ENCODE measurements at regions not wholly inside any gene's neighbourhood (a gene's known extent, or its start where the extent isn't known, plus 50 kb on each side); places are given as distances from the start of the nearest gene placed in this dataset.

- no peak for DNase-seq (ENCODE audit: low spot score)
- no TSS peak for BruUV-seq (replicated peaks)
- no peak for TF ChIP-seq EZH2 (IDR thresholded peaks at IDR 0.05; ENCODE audit: borderline replicate concordance, low read depth, low read length, poor library complexity, severe bottlenecking)
- TF ChIP-seq, protein P1, sequence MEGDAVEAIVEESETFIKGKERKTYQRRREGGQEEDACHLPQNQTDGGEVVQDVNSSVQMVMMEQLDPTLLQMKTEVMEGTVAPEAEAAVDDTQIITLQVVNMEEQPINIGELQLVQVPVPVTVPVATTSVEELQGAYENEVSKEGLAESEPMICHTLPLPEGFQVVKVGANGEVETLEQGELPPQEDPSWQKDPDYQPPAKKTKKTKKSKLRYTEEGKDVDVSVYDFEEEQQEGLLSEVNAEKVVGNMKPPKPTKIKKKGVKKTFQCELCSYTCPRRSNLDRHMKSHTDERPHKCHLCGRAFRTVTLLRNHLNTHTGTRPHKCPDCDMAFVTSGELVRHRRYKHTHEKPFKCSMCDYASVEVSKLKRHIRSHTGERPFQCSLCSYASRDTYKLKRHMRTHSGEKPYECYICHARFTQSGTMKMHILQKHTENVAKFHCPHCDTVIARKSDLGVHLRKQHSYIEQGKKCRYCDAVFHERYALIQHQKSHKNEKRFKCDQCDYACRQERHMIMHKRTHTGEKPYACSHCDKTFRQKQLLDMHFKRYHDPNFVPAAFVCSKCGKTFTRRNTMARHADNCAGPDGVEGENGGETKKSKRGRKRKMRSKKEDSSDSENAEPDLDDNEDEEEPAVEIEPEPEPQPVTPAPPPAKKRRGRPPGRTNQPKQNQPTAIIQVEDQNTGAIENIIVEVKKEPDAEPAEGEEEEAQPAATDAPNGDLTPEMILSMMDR (conservative IDR thresholded peaks at IDR 0.05; ENCODE audit: low read depth, low read length) = no peak
- no peak overlapping the region for H3K27ac ChIP-seq (ENCODE audit: low read depth, low read length, poor library complexity, severe bottlenecking)
- no peaks in the 10 kb centered on the region for H3K9me3 ChIP-seq (ENCODE audit: low read depth, low read length, poor library complexity, severe bottlenecking)
- H3K27me3 ChIP-seq (replicated peaks; ENCODE audit: insufficient read depth, low read depth, low read length, poor library complexity) = no peaks in the 10 kb centered on the region
- POLR2A ChIA-PET (ENCODE audit: low non-redundant PET) = no interaction called here
- intact Hi-C loops (cut with micrococcal nuclease; ENCODE audit: unreplicated experiment) = no loop called here
- no peaks in the 10 kb centered on the region for H3K4me1 ChIP-seq (ENCODE audit: insufficient read depth, low read length, poor library complexity, severe bottlenecking)
- CTCF ChIA-PET = no interaction called here
- H3K4me3 ChIP-seq (ENCODE audit: low read depth, low read length, poor library complexity, severe bottlenecking) = no peak overlapping the region
- no peaks in the 10 kb centered on the region for H3K36me3 ChIP-seq (ENCODE audit: insufficient read depth, low read length, poor library complexity, severe bottlenecking)
Observed at GRCh38 chr17:83181991-83182619, 102.7 kb downstream of the METRNL start.

DNA sequence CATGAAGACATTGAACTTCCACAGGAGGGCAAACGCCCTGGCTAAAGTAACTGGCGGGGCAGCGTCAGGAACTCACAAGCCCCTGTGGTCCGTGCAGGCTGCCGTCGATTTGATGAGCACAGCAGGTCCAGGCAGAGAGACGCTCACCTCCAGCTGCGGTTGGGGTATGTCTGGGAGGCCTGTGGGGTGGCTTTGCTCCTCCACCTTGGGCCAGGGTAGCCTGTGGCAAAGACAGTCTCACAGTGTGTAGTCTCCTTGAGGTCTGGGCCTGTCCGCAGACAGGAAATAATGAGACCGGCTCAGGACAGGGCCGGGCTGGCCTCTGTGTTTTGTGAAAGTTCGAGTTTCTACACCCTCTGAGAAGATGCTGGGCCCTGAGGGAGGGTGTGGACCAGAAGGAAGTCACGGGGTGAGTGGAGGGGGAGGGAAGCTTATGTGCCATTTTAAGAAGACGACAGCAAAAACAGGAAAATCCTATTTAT lies 103.3 kb downstream of the METRNL start:
- Histone ChIP-seq H3K9me3 (ENCODE audit: low read depth, low read length, poor library complexity, severe bottlenecking) (no peaks in the 10 kb centered on the region), H3K36me3 (ENCODE audit: insufficient read depth, low read length, poor library complexity, severe bottlenecking) (no peaks in the 10 kb centered on the region), H3K4me1 (ENCODE audit: insufficient read depth, low read length, poor library complexity, severe bottlenecking) (no peaks in the 10 kb centered on the region), H3K27ac (ENCODE audit: low read depth, low read length, poor library complexity, severe bottlenecking) (no peak overlapping the region), H3K27me3 (replicated peaks; ENCODE audit: insufficient read depth, low read depth, low read length, poor library complexity) (no peaks in the 10 kb centered on the region), H3K4me3 (ENCODE audit: low read depth, low read length, poor library complexity, severe bottlenecking) (no peak overlapping the region)
- DNase-seq (ENCODE audit: low spot score) = no peak
- intact Hi-C loops (cut with micrococcal nuclease; ENCODE audit: unreplicated experiment) = no loop called here
- ChIA-PET POLR2A (ENCODE audit: low non-redundant PET) (no interaction called here), CTCF (no interaction called here)
- BruUV-seq (replicated peaks) = no TSS peak
- TF ChIP-seq, protein P1 (conservative IDR thresholded peaks at IDR 0.05; ENCODE audit: low read depth, low read length) = no peak
- TF ChIP-seq EZH2 (IDR thresholded peaks at IDR 0.05; ENCODE audit: borderline replicate concordance, low read depth, low read length, poor library complexity, severe bottlenecking) = no peak

GRCh38 chr17:83183145-83183948 lies 103.9 kb downstream of the METRNL start:
- TF ChIP-seq, protein P1 (conservative IDR thresholded peaks at IDR 0.05; ENCODE audit: low read depth, low read length) = no peak
- TF ChIP-seq EZH2 (IDR thresholded peaks at IDR 0.05; ENCODE audit: borderline replicate concordance, low read depth, low read length, poor library complexity, severe bottlenecking) = no peak
- Histone ChIP-seq H3K27ac (ENCODE audit: low read depth, low read length, poor library complexity, severe bottlenecking) (no peak overlapping the region), H3K4me1 (ENCODE audit: insufficient read depth, low read length, poor library complexity, severe bottlenecking) (no peaks in the 10 kb centered on the region), H3K36me3 (ENCODE audit: insufficient read depth, low read length, poor library complexity, severe bottlenecking) (no peaks in the 10 kb centered on the region), H3K27me3 (replicated peaks; ENCODE audit: insufficient read depth, low read depth, low read length, poor library complexity) (no peaks in the 10 kb centered on the region), H3K9me3 (ENCODE audit: low read depth, low read length, poor library complexity, severe bottlenecking) (no peaks in the 10 kb centered on the region), H3K4me3 (ENCODE audit: low read depth, low read length, poor library complexity, severe bottlenecking) (no peak overlapping the region)
- no TSS peak for BruUV-seq (replicated peaks)
- POLR2A ChIA-PET (ENCODE audit: low non-redundant PET) = no interaction called here
- CTCF ChIA-PET = no interaction called here
- no peak for DNase-seq (ENCODE audit: low spot score)
- intact Hi-C loops (cut with micrococcal nuclease; ENCODE audit: unreplicated experiment) = no loop called here

Data from A673 (cell line).